HCT116 (cell line): ENCODE measurements at regions not wholly inside any gene's neighbourhood (a gene's known extent, or its start where the extent isn't known, plus 50 kb on each side); places are given as distances from the start of the nearest gene placed in this dataset.

Source experiments
- ATAC-seq: fragments of 200-7000 bp; cut with Tn5 transposase; 2 replicates; pipeline ENCODE4 v1.9.1; 2020; ENCODE audit warnings: mild to moderate bottlenecking, moderate library complexity
- BruUV-seq: library from RNA; stranded (reverse); fragments of 400-500 nt; replicated peaks from 2 replicates; lab custom pipeline; 2021; lab: Mats Ljungman, UMichigan
- CTCF ChIA-PET: fragments of 300-600 bp; sonication (Branson Sonifier 250); formaldehyde crosslinking; loops from one replicate; lab custom pipeline; 2021; ENCODE audit warnings: antibody characterized with exemption; lab: Charles Lee
- POLR2A ChIA-PET: fragments of 300-600, 350-600 bp; sonication (Branson Sonifier 250); formaldehyde crosslinking; loops from one replicate; lab custom pipeline; 2021; ENCODE audit warnings: antibody characterized with exemption; lab: Charles Lee
- RAD21 ChIA-PET, 2 experiments: fragments of 300-600 bp; sonication (Branson Sonifier 250); formaldehyde crosslinking; loops; one replicate each; lab custom pipeline; 2023; ENCODE audit warnings: low total read pairs in 2 of 2; ENCODE audit not compliant: uncharacterized antibody in 2 of 2, unreplicated experiment in 2 of 2, low non-redundant PET in 1 of 2; lab: Charles Lee
- DNase-seq: peaks from one replicate; pipeline ENCODE4 v3.0.0-alpha.2; 2010; ENCODE audit warnings: low read depth, low spot score
- H2AFZ ChIP-seq: fragments of 200-600 bp; shearing (Covaris generic), sonication (generic); 2 replicates; pipeline ENCODE4 v1.6.1; 2017; ENCODE audit warnings: low read depth, mixed run types, mixed read lengths, antibody characterized with exemption, low read length; ENCODE audit not compliant: poor library complexity, severe bottlenecking
- H3K27ac ChIP-seq: 2 replicates; pipeline ENCODE4 v1.5.1; 2012; ENCODE audit warnings: low read depth, low read length
- H3K27me3 ChIP-seq: fragments of 200-600 bp; sonication (generic); 2 replicates; pipeline ENCODE4 v1.6.1; 2016; ENCODE audit warnings: mixed run types, low read length, mixed read lengths; ENCODE audit not compliant: insufficient read depth
- H3K36me3 ChIP-seq, 2 experiments: fragments of 200-500 bp in 1 of 2; fragments of 200-600 bp in 1 of 2; sonication (Bioruptor generic) in 1 of 2; sonication (generic) in 1 of 2; 2 replicates each; pipeline versions ENCODE4 v1.5.1 to v1.6.1; 2014 to 2016; ENCODE audit warnings: low read length in 2 of 2, inconsistent platforms in 1 of 2, mixed read lengths in 1 of 2, mixed run types in 1 of 2; ENCODE audit not compliant: insufficient read depth in 2 of 2, control insufficient read depth in 1 of 2
- H3K4me1 ChIP-seq, 2 experiments: fragments of 200-600 bp in 1 of 2; sonication (generic) in 1 of 2; 2 replicates each; pipeline versions ENCODE4 v1.5.1 to v1.6.1; 2012 to 2017; ENCODE audit warnings: low read length in 2 of 2, inconsistent platforms in 1 of 2, mild to moderate bottlenecking in 1 of 2, mixed read lengths in 1 of 2, mixed run types in 1 of 2, moderate library complexity in 1 of 2; ENCODE audit not compliant: insufficient read depth in 2 of 2, control insufficient read depth in 1 of 2
- H3K4me2 ChIP-seq: fragments of 200-600 bp; sonication (generic); 2 replicates; pipeline ENCODE4 v1.6.1; 2017; ENCODE audit warnings: mixed run types, low read length, mixed read lengths
- H3K4me3 ChIP-seq, 2 experiments: fragments of 200-600 bp in 1 of 2; sonication (generic) in 1 of 2; replicated peaks in 1 of 2; 2 replicates each; pipeline ENCODE4 v1.5.1; 2011 to 2016; ENCODE audit warnings: low read length in 2 of 2, control low read depth in 1 of 2, low read depth in 1 of 2, mild to moderate bottlenecking in 1 of 2, mixed read lengths in 1 of 2, mixed run types in 1 of 2
- H3K79me2 ChIP-seq: fragments of 200-600 bp; sonication (generic); 2 replicates; pipeline ENCODE4 v1.6.1; 2017; ENCODE audit warnings: mild to moderate bottlenecking, mixed run types, low read length, moderate library complexity, mixed read lengths; ENCODE audit not compliant: insufficient read depth
- H3K9ac ChIP-seq: fragments of 200-600 bp; sonication (generic); 2 replicates; pipeline ENCODE4 v1.6.1; 2016; ENCODE audit warnings: low read length, mixed read lengths
- H3K9me2 ChIP-seq: fragments of 200-600 bp; sonication (generic), shearing (Covaris generic); 2 replicates; pipeline ENCODE4 v1.6.1; 2017; ENCODE audit warnings: mixed run types, mild to moderate bottlenecking, moderate library complexity; ENCODE audit not compliant: insufficient read depth
- H3K9me3 ChIP-seq, 2 experiments: fragments of 200-500 bp in 1 of 2; fragments of 200-600 bp in 1 of 2; sonication (Bioruptor generic) in 1 of 2; sonication (generic) in 1 of 2; 2 replicates each; pipeline ENCODE4 v1.6.1; 2014 to 2017; ENCODE audit warnings: low read length in 2 of 2, mixed read lengths in 2 of 2, inconsistent platforms in 1 of 2, low read depth in 1 of 2, mild to moderate bottlenecking in 1 of 2, mixed run types in 1 of 2, moderate library complexity in 1 of 2; ENCODE audit not compliant: control insufficient read depth in 1 of 2, insufficient read depth in 1 of 2
- H4K20me1 ChIP-seq: fragments of 200-600 bp; sonication (generic), shearing (Covaris generic); 2 replicates; pipeline ENCODE4 v1.6.1; 2017; ENCODE audit warnings: mixed run types, mild to moderate bottlenecking, moderate library complexity; ENCODE audit not compliant: insufficient read depth
- CEBPB ChIP-seq: IDR thresholded peaks from 2 replicates; pipeline ENCODE4 v1.6.1; 2012; ENCODE audit warnings: low read depth
- CTCF ChIP-seq, 3 experiments: fragments of 200-600 bp in 1 of 3; sonication (generic) in 1 of 3; IDR thresholded peaks in 2 of 3; conservative IDR thresholded peaks in 1 of 3; 2 replicates each; pipeline ENCODE4 v1.5.1; 2012 to 2017; ENCODE audit warnings: low read depth in 2 of 3, low read length in 2 of 3, antibody characterized with exemption in 1 of 3, borderline replicate concordance in 1 of 3, control low read depth in 1 of 3, mild to moderate bottlenecking in 1 of 3, mixed read lengths in 1 of 3, mixed run types in 1 of 3, moderate library complexity in 1 of 3; ENCODE audit not compliant: insufficient read depth in 1 of 3
- SIN3A ChIP-seq: IDR thresholded peaks from 2 replicates; pipeline ENCODE4 v1.6.1; 2012; ENCODE audit warnings: low read depth
- SRF ChIP-seq: IDR thresholded peaks from 2 replicates; pipeline ENCODE4 v1.6.1; 2012; ENCODE audit warnings: low read depth
- YY1 ChIP-seq: IDR thresholded peaks from 2 replicates; pipeline ENCODE4 v1.6.1; 2011; ENCODE audit warnings: low read length, low read depth, moderate library complexity, mild to moderate bottlenecking; ENCODE audit not compliant: insufficient replicate concordance; ENCODE audit errors: extremely low read depth
- intact Hi-C: fragments of 100-400 bp; cut with micrococcal nuclease; formaldehyde crosslinking; loops from 2 replicates; pipeline ENCODE4 v1.10.0; 2022

DNA sequence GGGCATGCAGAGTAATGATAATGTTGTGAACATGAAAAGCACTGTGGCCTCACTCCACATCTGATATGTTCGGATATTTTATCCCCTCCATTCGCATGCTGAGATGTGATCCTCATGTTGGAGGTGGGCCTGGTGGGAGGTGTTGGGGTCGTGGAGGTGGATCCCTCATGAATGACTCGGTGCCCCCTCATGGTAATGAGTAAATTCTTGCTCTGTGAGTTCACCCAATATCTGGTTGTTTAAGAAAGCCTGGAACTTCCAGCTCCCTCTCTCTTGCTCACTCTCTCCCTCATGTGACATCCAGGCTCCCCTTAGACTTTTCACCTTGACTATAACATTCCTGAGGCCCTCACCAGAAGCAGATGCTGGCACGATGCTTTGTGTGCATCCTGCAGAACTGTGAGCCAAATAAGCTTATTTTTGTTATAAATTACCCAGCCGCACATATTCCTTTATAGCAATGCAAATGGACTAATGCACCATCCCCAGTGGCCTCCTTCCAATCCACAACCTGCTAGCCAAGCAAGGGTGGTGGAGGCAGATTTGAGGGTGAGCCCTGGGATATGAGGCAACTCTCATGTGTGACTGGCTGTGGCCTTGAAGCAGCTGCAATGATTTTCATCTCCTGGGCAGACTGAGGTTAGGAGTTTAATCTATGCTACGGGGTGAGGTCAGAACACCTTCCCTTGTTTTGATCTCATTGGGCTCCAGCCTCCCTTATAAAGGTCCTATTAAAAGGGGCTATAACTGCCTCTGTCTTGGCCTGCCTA is 276.5 kb downstream of the ETS1 start:
- ATAC-seq = no peak

More for the DNA sequence above, 276.5 kb downstream of the ETS1 start:
- no peak overlapping the region for H3K9ac ChIP-seq
- H2AFZ ChIP-seq = no peak overlapping the region
- H3K4me3 ChIP-seq = no peak overlapping the region
- H3K4me2 ChIP-seq = no peak overlapping the region
- no peaks in the 10 kb centered on the region for H3K79me2 ChIP-seq
- intact Hi-C loops = no loop called here
- no TSS peak for BruUV-seq
- no peaks in the 10 kb centered on the region for H3K4me1 ChIP-seq
- DNase-seq = no peak
- TF ChIP-seq YY1 = no peak
- no peak for TF ChIP-seq CEBPB
- TF ChIP-seq SRF = no peak
- no peak for TF ChIP-seq SIN3A
- no peak for TF ChIP-seq CTCF (IDR thresholded peaks at IDR 0.05 in 2 of 3, conservative IDR thresholded peaks at IDR 0.05 in 1 of 3; ENCODE audit: borderline replicate concordance in 1 of 3, insufficient read depth in 1 of 3, low read depth in 2 of 3, low read length in 2 of 3)
- TF ChIP-seq, all 23 proteins: peak for 0
- RAD21 ChIA-PET = no interaction called here
- no peaks in the 10 kb centered on the region for H3K9me2 ChIP-seq
- no peak overlapping the region for H3K27ac ChIP-seq
- no peaks in the 10 kb centered on the region for H4K20me1 ChIP-seq
- CTCF ChIA-PET = no interaction called here
- POLR2A ChIA-PET = no interaction called here
- peaks cover 37% of the 10 kb centered on the region; the same call in 1 of the 2 replicates for H3K27me3 ChIP-seq
- H3K36me3 ChIP-seq = no peaks in the 10 kb centered on the region
- H3K9me3 ChIP-seq = no peaks in the 10 kb centered on the region; a peak in 1 of 4 replicates
